HCT116 (cell line): ENCODE measurements at regions not wholly inside any gene's neighbourhood (a gene's known extent, or its start where the extent isn't known, plus 50 kb on each side); places are given as distances from the start of the nearest gene placed in this dataset.

Experiments used
- ATAC-seq: fragments of 200-7000 bp; cut with Tn5 transposase; 2 replicates; pipeline ENCODE4 v1.9.1; 2020; ENCODE audit warnings: mild to moderate bottlenecking, moderate library complexity
- BruUV-seq: library from RNA; stranded (reverse); fragments of 400-500 nt; replicated peaks from 2 replicates; lab custom pipeline; 2021; lab: Mats Ljungman, UMichigan
- CTCF ChIA-PET: fragments of 300-600 bp; sonication (Branson Sonifier 250); formaldehyde crosslinking; loops from one replicate; lab custom pipeline; 2021; ENCODE audit warnings: antibody characterized with exemption; lab: Charles Lee
- POLR2A ChIA-PET: fragments of 300-600, 350-600 bp; sonication (Branson Sonifier 250); formaldehyde crosslinking; loops from one replicate; lab custom pipeline; 2021; ENCODE audit warnings: antibody characterized with exemption; lab: Charles Lee
- RAD21 ChIA-PET, 2 experiments: fragments of 300-600 bp; sonication (Branson Sonifier 250); formaldehyde crosslinking; loops; one replicate each; lab custom pipeline; 2023; ENCODE audit warnings: low total read pairs in 2 of 2; ENCODE audit not compliant: uncharacterized antibody in 2 of 2, unreplicated experiment in 2 of 2, low non-redundant PET in 1 of 2; lab: Charles Lee
- DNase-seq: peaks from one replicate; pipeline ENCODE4 v3.0.0-alpha.2; 2010; ENCODE audit warnings: low read depth, low spot score
- H2AFZ ChIP-seq: fragments of 200-600 bp; shearing (Covaris generic), sonication (generic); 2 replicates; pipeline ENCODE4 v1.6.1; 2017; ENCODE audit warnings: low read depth, mixed run types, mixed read lengths, antibody characterized with exemption, low read length; ENCODE audit not compliant: poor library complexity, severe bottlenecking
- H3K27ac ChIP-seq: 2 replicates; pipeline ENCODE4 v1.5.1; 2012; ENCODE audit warnings: low read depth, low read length
- H3K27me3 ChIP-seq: fragments of 200-600 bp; sonication (generic); 2 replicates; pipeline ENCODE4 v1.6.1; 2016; ENCODE audit warnings: mixed run types, low read length, mixed read lengths; ENCODE audit not compliant: insufficient read depth
- H3K36me3 ChIP-seq, 2 experiments: fragments of 200-500 bp in 1 of 2; fragments of 200-600 bp in 1 of 2; sonication (Bioruptor generic) in 1 of 2; sonication (generic) in 1 of 2; 2 replicates each; pipeline versions ENCODE4 v1.5.1 to v1.6.1; 2014 to 2016; ENCODE audit warnings: low read length in 2 of 2, inconsistent platforms in 1 of 2, mixed read lengths in 1 of 2, mixed run types in 1 of 2; ENCODE audit not compliant: insufficient read depth in 2 of 2, control insufficient read depth in 1 of 2
- H3K4me1 ChIP-seq, 2 experiments: fragments of 200-600 bp in 1 of 2; sonication (generic) in 1 of 2; 2 replicates each; pipeline versions ENCODE4 v1.5.1 to v1.6.1; 2012 to 2017; ENCODE audit warnings: low read length in 2 of 2, inconsistent platforms in 1 of 2, mild to moderate bottlenecking in 1 of 2, mixed read lengths in 1 of 2, mixed run types in 1 of 2, moderate library complexity in 1 of 2; ENCODE audit not compliant: insufficient read depth in 2 of 2, control insufficient read depth in 1 of 2
- H3K4me2 ChIP-seq: fragments of 200-600 bp; sonication (generic); 2 replicates; pipeline ENCODE4 v1.6.1; 2017; ENCODE audit warnings: mixed run types, low read length, mixed read lengths
- H3K4me3 ChIP-seq, 2 experiments: fragments of 200-600 bp in 1 of 2; sonication (generic) in 1 of 2; replicated peaks in 1 of 2; 2 replicates each; pipeline ENCODE4 v1.5.1; 2011 to 2016; ENCODE audit warnings: low read length in 2 of 2, control low read depth in 1 of 2, low read depth in 1 of 2, mild to moderate bottlenecking in 1 of 2, mixed read lengths in 1 of 2, mixed run types in 1 of 2
- H3K79me2 ChIP-seq: fragments of 200-600 bp; sonication (generic); 2 replicates; pipeline ENCODE4 v1.6.1; 2017; ENCODE audit warnings: mild to moderate bottlenecking, mixed run types, low read length, moderate library complexity, mixed read lengths; ENCODE audit not compliant: insufficient read depth
- H3K9ac ChIP-seq: fragments of 200-600 bp; sonication (generic); 2 replicates; pipeline ENCODE4 v1.6.1; 2016; ENCODE audit warnings: low read length, mixed read lengths
- H3K9me2 ChIP-seq: fragments of 200-600 bp; sonication (generic), shearing (Covaris generic); 2 replicates; pipeline ENCODE4 v1.6.1; 2017; ENCODE audit warnings: mixed run types, mild to moderate bottlenecking, moderate library complexity; ENCODE audit not compliant: insufficient read depth
- H3K9me3 ChIP-seq, 2 experiments: fragments of 200-500 bp in 1 of 2; fragments of 200-600 bp in 1 of 2; sonication (Bioruptor generic) in 1 of 2; sonication (generic) in 1 of 2; 2 replicates each; pipeline ENCODE4 v1.6.1; 2014 to 2017; ENCODE audit warnings: low read length in 2 of 2, mixed read lengths in 2 of 2, inconsistent platforms in 1 of 2, low read depth in 1 of 2, mild to moderate bottlenecking in 1 of 2, mixed run types in 1 of 2, moderate library complexity in 1 of 2; ENCODE audit not compliant: control insufficient read depth in 1 of 2, insufficient read depth in 1 of 2
- H4K20me1 ChIP-seq: fragments of 200-600 bp; sonication (generic), shearing (Covaris generic); 2 replicates; pipeline ENCODE4 v1.6.1; 2017; ENCODE audit warnings: mixed run types, mild to moderate bottlenecking, moderate library complexity; ENCODE audit not compliant: insufficient read depth
- CBX3 ChIP-seq: IDR thresholded peaks from 2 replicates; pipeline ENCODE4 v1.6.1; 2012; ENCODE audit warnings: low read depth
- CTCF ChIP-seq, 3 experiments: fragments of 200-600 bp in 1 of 3; sonication (generic) in 1 of 3; IDR thresholded peaks in 2 of 3; conservative IDR thresholded peaks in 1 of 3; 2 replicates each; pipeline ENCODE4 v1.5.1; 2012 to 2017; ENCODE audit warnings: low read depth in 2 of 3, low read length in 2 of 3, antibody characterized with exemption in 1 of 3, borderline replicate concordance in 1 of 3, control low read depth in 1 of 3, mild to moderate bottlenecking in 1 of 3, mixed read lengths in 1 of 3, mixed run types in 1 of 3, moderate library complexity in 1 of 3; ENCODE audit not compliant: insufficient read depth in 1 of 3
- EGR1 ChIP-seq: IDR thresholded peaks from 2 replicates; pipeline ENCODE4 v1.6.1; 2012; ENCODE audit warnings: low read depth
- ELF1 ChIP-seq: IDR thresholded peaks from 2 replicates; pipeline ENCODE4 v1.6.1; 2012; ENCODE audit warnings: low read depth, borderline replicate concordance
- EZH2 ChIP-seq: fragments of 200-600 bp; sonication (generic); IDR thresholded peaks from 2 replicates; pipeline ENCODE4 v1.6.1; 2017; ENCODE audit warnings: antibody characterized with exemption, mixed run types
- EZH2phosphoT487 ChIP-seq: fragments of 200-600 bp; IDR thresholded peaks from 2 replicates; pipeline ENCODE4 v1.6.1; 2018; ENCODE audit warnings: antibody characterized with exemption, borderline replicate concordance
- FOSL1 ChIP-seq: IDR thresholded peaks from 2 replicates; pipeline ENCODE4 v1.6.1; 2012; ENCODE audit warnings: low read depth
- MAX ChIP-seq: IDR thresholded peaks from 2 replicates; pipeline ENCODE4 v1.6.1; 2012
- POLR2A ChIP-seq: IDR thresholded peaks from 2 replicates; pipeline ENCODE4 v1.7.0; 2011; ENCODE audit warnings: borderline replicate concordance; ENCODE audit not compliant: insufficient read depth, insufficient read length; ENCODE audit errors: extremely low read depth
- POLR2AphosphoS5 ChIP-seq: IDR thresholded peaks from 2 replicates; pipeline ENCODE4 v1.6.1; 2011; ENCODE audit warnings: mild to moderate bottlenecking, low read depth, low read length, moderate library complexity
- RAD21 ChIP-seq: IDR thresholded peaks from 2 replicates; pipeline ENCODE4 v1.6.1; 2012; ENCODE audit warnings: low read depth, mild to moderate bottlenecking
- REST ChIP-seq: IDR thresholded peaks from 2 replicates; pipeline ENCODE4 v1.6.1; 2012; ENCODE audit warnings: low read depth
- SIN3A ChIP-seq: IDR thresholded peaks from 2 replicates; pipeline ENCODE4 v1.6.1; 2012; ENCODE audit warnings: low read depth
- TCF7L2 ChIP-seq: IDR thresholded peaks from 2 replicates; pipeline ENCODE4 v1.7.0; 2011; ENCODE audit warnings: borderline replicate concordance, inconsistent platforms; ENCODE audit not compliant: insufficient read depth, insufficient read length; ENCODE audit errors: extremely low read depth
- ZBTB33 ChIP-seq: IDR thresholded peaks from 2 replicates; pipeline ENCODE4 v1.6.1; 2011; ENCODE audit warnings: mild to moderate bottlenecking, low read length, moderate library complexity; ENCODE audit not compliant: insufficient replicate concordance; ENCODE audit errors: extremely low read depth
- ZFX ChIP-seq: fragments of 450-650 bp; IDR thresholded peaks from 2 replicates; pipeline ENCODE4 v1.6.1; 2017
- ZNF274 ChIP-seq: fragments of 200-500 bp; sonication (Bioruptor generic); IDR thresholded peaks from 2 replicates; pipeline ENCODE4 v1.6.1; 2014; ENCODE audit warnings: mild to moderate bottlenecking, low read depth, low read length, inconsistent platforms
- intact Hi-C: fragments of 100-400 bp; cut with micrococcal nuclease; formaldehyde crosslinking; loops from 2 replicates; pipeline ENCODE4 v1.10.0; 2022

GRCh38 chr11:23974601-23975000, 522.3 kb upstream of the LUZP2 start:
- no peak for ATAC-seq
- CTCF ChIA-PET: no interaction called here
- no peak overlapping the region for H3K4me3 ChIP-seq
- no peak overlapping the region for H3K27ac ChIP-seq
- no peaks in the 10 kb centered on the region for H3K79me2 ChIP-seq
- no peak for DNase-seq
- BruUV-seq: no TSS peak
- no peak overlapping the region for H3K9ac ChIP-seq
- H3K4me2 ChIP-seq: no peak overlapping the region
- no peaks in the 10 kb centered on the region for H3K4me1 ChIP-seq
- no peaks in the 10 kb centered on the region for H3K36me3 ChIP-seq
- H3K9me3 ChIP-seq: peaks cover 10 to 21% of the 10 kb centered on the region in 2 experiments; a peak in 2 of 4 replicates
- H3K27me3 ChIP-seq: no peaks in the 10 kb centered on the region
- intact Hi-C loops: no loop called here
- POLR2A ChIA-PET: no interaction called here
- H2AFZ ChIP-seq: no peak overlapping the region
- RAD21 ChIA-PET: no interaction called here
- TF ChIP-seq CBX3 (no peak), EZH2phosphoT487 (no peak), SIN3A (no peak), CTCF (IDR thresholded peaks at IDR 0.05 in 2 of 3, conservative IDR thresholded peaks at IDR 0.05 in 1 of 3; ENCODE audit: borderline replicate concordance in 1 of 3, insufficient read depth in 1 of 3, low read depth in 2 of 3, low read length in 2 of 3) (no peak), ZBTB33 (no peak), RAD21 (no peak), MAX (no peak), EZH2 (no peak), REST (no peak), ZNF274 (no peak), EGR1 (no peak), TCF7L2 (no peak), POLR2AphosphoS5 (no peak), ZFX (no peak), POLR2A (no peak), FOSL1 (no peak), ELF1 (no peak)
- H3K9me2 ChIP-seq: no peaks in the 10 kb centered on the region
- no peaks in the 10 kb centered on the region for H4K20me1 ChIP-seq
